B cell (primary cell): ENCODE measurements at regions not wholly inside any gene's neighbourhood (a gene's known extent, or its start where the extent isn't known, plus 50 kb on each side); places are given as distances from the start of the nearest gene placed in this dataset.

Experiments used
- ATAC-seq: fragments of 200-7000 bp; cut with Tn5 transposase; one replicate; pipeline ENCODE4 v1.10.0; 2021; ENCODE audit warnings: low read depth, mild to moderate bottlenecking, moderate number of reproducible peaks, moderate library complexity
- CTCF ChIA-PET: fragments of 350-600 bp; sonication (Branson Sonifier 250); formaldehyde crosslinking; loops from one replicate; lab custom pipeline; 2021; ENCODE audit warnings: antibody characterized with exemption, inconsistent platforms; lab: Charles Lee
- POLR2A ChIA-PET: fragments of 350-600 bp; sonication (Branson Sonifier 250); formaldehyde crosslinking; loops from one replicate; lab custom pipeline; 2021; ENCODE audit warnings: antibody characterized with exemption; lab: Charles Lee
- DNase-seq: peaks from one replicate; pipeline ENCODE4 v3.0.0; 2013
- H2AFZ ChIP-seq: 2 replicates; pipeline ENCODE4 v1.6.1; 2012; ENCODE audit warnings: mild to moderate bottlenecking, low read depth, low read length; ENCODE audit not compliant: insufficient read depth, poor library complexity, severe bottlenecking
- H3K27ac ChIP-seq, 2 donors: 1 replicate in 1 of 2; 2 replicates in 1 of 2; pipeline ENCODE4 v1.5.1; 2012 to 2013; ENCODE audit warnings: low read length in 2 of 2, mild to moderate bottlenecking in 2 of 2, moderate library complexity in 1 of 2
- H3K27me3 ChIP-seq, 4 experiments: fragments of 200-600 bp in 1 of 4; sonication (generic) in 1 of 4; replicated peaks in 1 of 4; 1 replicate in 2 of 4; 2 replicates in 2 of 4; pipeline versions ENCODE4 v1.6.1 to v1.7.0; 2013 to 2016; ENCODE audit warnings: low read length in 3 of 4, mild to moderate bottlenecking in 2 of 4, mixed read lengths in 1 of 4, moderate library complexity in 1 of 4; ENCODE audit not compliant: insufficient read depth in 4 of 4, control insufficient read depth in 3 of 4; ENCODE audit errors: control extremely low read depth in 1 of 4
- H3K36me3 ChIP-seq, 2 experiments: replicated peaks in 1 of 2; 1 replicate in 1 of 2; 2 replicates in 1 of 2; pipeline versions ENCODE4 v1.6.1 to v1.7.1; 2013; ENCODE audit warnings: low read length in 1 of 2; ENCODE audit not compliant: insufficient read depth in 2 of 2, control insufficient read depth in 1 of 2; ENCODE audit errors: control extremely low read depth in 1 of 2, extremely low read depth in 1 of 2
- H3K4me1 ChIP-seq, 2 donors: fragments of 200-600 bp in 1 of 2; sonication (generic) in 1 of 2; 1 replicate in 1 of 2; 2 replicates in 1 of 2; pipeline versions ENCODE4 v1.5.1 to v1.6.1; 2013 to 2017; ENCODE audit warnings: low read length in 2 of 2; ENCODE audit not compliant: control insufficient read depth in 2 of 2, insufficient read depth in 2 of 2
- H3K4me2 ChIP-seq: replicated peaks from 2 replicates; pipeline ENCODE3; 2012; ENCODE audit warnings: mild to moderate bottlenecking, low read depth, low read length; ENCODE audit not compliant: poor library complexity, severe bottlenecking
- H3K4me3 ChIP-seq, 5 experiments: fragments of 200-600 bp in 1 of 5; sonication (generic) in 1 of 5; 1 replicate in 3 of 5; 2 replicates in 2 of 5; pipeline versions ENCODE4 v1.5.1 to v1.7.0; 2011 to 2016; ENCODE audit warnings: low read length in 4 of 5, mild to moderate bottlenecking in 4 of 5, low read depth in 2 of 5, control low read depth in 1 of 5, moderate library complexity in 1 of 5; ENCODE audit not compliant: insufficient read depth in 1 of 5; ENCODE audit errors: control extremely low read depth in 1 of 5, extremely low read depth in 1 of 5
- H3K79me2 ChIP-seq: fragments of 200-600 bp; sonication (generic); one replicate; pipeline ENCODE4 v1.6.0; 2016; ENCODE audit warnings: low read length; ENCODE audit not compliant: control insufficient read depth, insufficient read depth
- H3K9ac ChIP-seq: fragments of 200-600 bp; sonication (generic); 2 replicates; pipeline ENCODE4 v1.6.1; 2017; ENCODE audit warnings: mild to moderate bottlenecking, low read length, moderate library complexity
- H3K9me3 ChIP-seq, 3 donors: one replicate each; pipeline versions ENCODE4 v1.6.1 to v1.7.1; 2013; ENCODE audit warnings: low read length in 2 of 3; ENCODE audit not compliant: control insufficient read depth in 2 of 3, insufficient read depth in 1 of 3; ENCODE audit errors: control extremely low read depth in 1 of 3
- H4K20me1 ChIP-seq: 2 replicates; pipeline ENCODE4 v1.6.0; 2012; ENCODE audit warnings: mild to moderate bottlenecking, low read length; ENCODE audit not compliant: insufficient read depth, control insufficient read depth, poor library complexity, severe bottlenecking
- H3K27ac Mint-ChIP-seq: one replicate; pipeline ENCODE4 v1.8.0; 2021; ENCODE audit warnings: mixed read lengths
- H3K27me3 Mint-ChIP-seq: one replicate; pipeline ENCODE4 v1.8.0; 2021; ENCODE audit warnings: mixed read lengths
- H3K4me1 Mint-ChIP-seq: one replicate; pipeline ENCODE4 v1.8.0; 2021; ENCODE audit warnings: mixed read lengths
- H3K4me3 Mint-ChIP-seq: one replicate; pipeline ENCODE4 v1.8.0; 2021; ENCODE audit warnings: mixed read lengths
- H3K9me3 Mint-ChIP-seq: one replicate; pipeline ENCODE4 v1.8.0; 2022; ENCODE audit warnings: mixed read lengths; ENCODE audit not compliant: insufficient read depth
- EZH2 ChIP-seq: IDR thresholded peaks from 2 replicates; pipeline ENCODE4 v1.6.1; 2012; ENCODE audit warnings: borderline replicate concordance, low read depth, mild to moderate bottlenecking, moderate library complexity, low read length; ENCODE audit not compliant: insufficient read depth, poor library complexity, severe bottlenecking
- WGBS: methylation state at CpG from one replicate; pipeline ENCODE4 v1.1.5; 2013; ENCODE audit warnings: missing lambda C conversion rate; ENCODE audit not compliant: insufficient coverage; 5-methylcytosine and 5-hydroxymethylcytosine counted together
- intact Hi-C: fragments of 100-400 bp; cut with micrococcal nuclease; formaldehyde crosslinking; loops from one replicate; pipeline ENCODE4 v1.10.0; 2022
- TF ChIP-seq, protein P1 (sequence below): fragments of 200-600 bp; IDR thresholded peaks from one replicate; pipeline ENCODE4 v1.8.0; 2022; ENCODE audit warnings: antibody characterized with exemption, mild to moderate bottlenecking

DNA sequence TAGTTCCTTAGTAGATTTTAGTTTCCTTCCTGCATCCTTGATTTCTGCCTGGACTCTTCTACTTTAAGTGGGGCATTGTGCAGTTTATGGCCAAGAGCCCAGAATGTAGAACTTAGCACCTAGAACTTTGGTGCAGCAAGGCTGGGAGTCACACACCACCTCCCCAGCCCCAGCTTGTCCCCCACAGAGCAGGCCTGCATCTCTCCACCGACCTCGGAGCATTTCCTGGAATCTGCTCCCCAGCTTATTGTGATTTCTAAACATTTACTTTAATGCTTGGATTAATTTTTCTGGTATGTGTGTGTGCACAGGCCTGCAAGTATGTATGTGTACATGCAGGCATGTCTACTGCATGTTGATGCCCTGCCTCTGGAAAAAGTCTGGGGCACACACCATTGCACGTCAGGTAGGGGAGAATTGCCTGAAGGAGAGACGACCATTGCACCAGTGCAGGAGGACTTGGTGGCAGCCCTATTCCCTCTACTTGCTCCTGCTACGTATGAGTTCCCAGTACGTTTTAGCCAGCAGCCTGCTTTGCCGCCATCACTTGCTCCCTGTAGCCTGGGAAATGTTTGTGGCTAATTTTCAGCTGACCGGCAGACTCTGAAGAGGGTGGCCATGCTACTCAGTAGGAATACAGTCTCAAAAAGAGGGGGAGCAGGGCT lies 419.9 kb upstream of the HS6ST1 start:
- Histone ChIP-seq H2AFZ (no peak overlapping the region), H3K27ac (no peak overlapping the region), H3K9ac (no peak overlapping the region), H3K36me3 (no peaks in the 10 kb centered on the region), H3K27me3 (peaks cover 0 to 20% (median 4%) of the 10 kb centered on the region in 4 experiments), H3K4me3 (no peak overlapping the region), H3K4me1 (peaks cover 19 to 29% of the 10 kb centered on the region in 2 donors), H3K79me2 (no peaks in the 10 kb centered on the region), H3K9me3 (no peaks in the 10 kb centered on the region), H3K4me2 (no peak overlapping the region), H4K20me1 (no peaks in the 10 kb centered on the region)
- ATAC-seq (no peak), DNase-seq (no peak)
- Mint-ChIP-seq H3K9me3 (no peaks in the 10 kb centered on the region), H3K27ac (no peak overlapping the region), H3K27me3 (peaks cover 12% of the 10 kb centered on the region), H3K4me3 (no peak overlapping the region), H3K4me1 (peaks cover 20% of the 10 kb centered on the region)
- intact Hi-C loops = no loop called here
- TF ChIP-seq EZH2 = no peak
- TF ChIP-seq, protein P1, sequence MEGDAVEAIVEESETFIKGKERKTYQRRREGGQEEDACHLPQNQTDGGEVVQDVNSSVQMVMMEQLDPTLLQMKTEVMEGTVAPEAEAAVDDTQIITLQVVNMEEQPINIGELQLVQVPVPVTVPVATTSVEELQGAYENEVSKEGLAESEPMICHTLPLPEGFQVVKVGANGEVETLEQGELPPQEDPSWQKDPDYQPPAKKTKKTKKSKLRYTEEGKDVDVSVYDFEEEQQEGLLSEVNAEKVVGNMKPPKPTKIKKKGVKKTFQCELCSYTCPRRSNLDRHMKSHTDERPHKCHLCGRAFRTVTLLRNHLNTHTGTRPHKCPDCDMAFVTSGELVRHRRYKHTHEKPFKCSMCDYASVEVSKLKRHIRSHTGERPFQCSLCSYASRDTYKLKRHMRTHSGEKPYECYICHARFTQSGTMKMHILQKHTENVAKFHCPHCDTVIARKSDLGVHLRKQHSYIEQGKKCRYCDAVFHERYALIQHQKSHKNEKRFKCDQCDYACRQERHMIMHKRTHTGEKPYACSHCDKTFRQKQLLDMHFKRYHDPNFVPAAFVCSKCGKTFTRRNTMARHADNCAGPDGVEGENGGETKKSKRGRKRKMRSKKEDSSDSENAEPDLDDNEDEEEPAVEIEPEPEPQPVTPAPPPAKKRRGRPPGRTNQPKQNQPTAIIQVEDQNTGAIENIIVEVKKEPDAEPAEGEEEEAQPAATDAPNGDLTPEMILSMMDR = no peak
- ChIA-PET POLR2A (no interaction called here), CTCF (no interaction called here)
- WGBS = 100% methylated on average over 5 of the region's 8 CpGs

DNA sequence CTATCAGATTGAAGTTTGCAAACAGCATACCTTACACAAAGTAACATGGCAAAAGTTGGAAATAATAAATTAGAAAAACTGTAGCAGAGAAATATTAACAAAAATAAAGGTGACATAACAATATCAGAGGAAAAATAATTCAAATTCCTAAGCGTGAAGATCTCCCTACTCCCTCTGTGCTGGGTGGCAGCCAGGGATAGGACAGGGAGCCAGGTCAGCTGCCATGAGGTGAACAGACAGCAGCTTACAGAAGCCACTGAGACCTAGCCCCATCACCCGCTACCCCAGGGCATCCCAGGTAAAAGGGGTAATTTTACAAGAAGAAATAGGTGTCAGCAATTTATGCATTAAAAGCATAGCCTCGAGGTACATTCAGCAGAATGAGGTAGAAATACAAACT lies 423.8 kb upstream of the HS6ST1 start:
- Histone ChIP-seq H3K79me2 (no peaks in the 10 kb centered on the region), H3K27me3 (no peaks in the 10 kb centered on the region), H4K20me1 (no peaks in the 10 kb centered on the region), H2AFZ (no peak overlapping the region), H3K4me3 (no peak overlapping the region), H3K9ac (no peak overlapping the region), H3K36me3 (no peaks in the 10 kb centered on the region), H3K4me2 (no peak overlapping the region), H3K27ac (no peak overlapping the region), H3K9me3 (no peaks in the 10 kb centered on the region), H3K4me1 (no peaks in the 10 kb centered on the region)
- Mint-ChIP-seq H3K9me3 (no peaks in the 10 kb centered on the region), H3K4me3 (no peak overlapping the region), H3K4me1 (no peaks in the 10 kb centered on the region), H3K27ac (no peak overlapping the region), H3K27me3 (peaks cover 8% of the 10 kb centered on the region)
- DNase-seq = no peak
- POLR2A ChIA-PET = no interaction called here
- intact Hi-C loops = no loop called here
- CTCF ChIA-PET = no interaction called here
- WGBS = no CpG with 5 or more reads among the region's 3 CpGs
- TF ChIP-seq, protein P1 = no peak
- no peak for TF ChIP-seq EZH2
- no peak for ATAC-seq
